Sigmoid colon (tissue), 6 donors: ENCODE measurements at regions not wholly inside any gene's neighbourhood (a gene's known extent, or its start where the extent isn't known, plus 50 kb on each side); places are given as distances from the start of the nearest gene placed in this dataset.
"Not testable (repeated sequence)": the region's sequence is repeated elsewhere in the genome, so short reads cannot be mapped to it uniquely, and the experiment has no call there.

Source experiments
- DNase-seq: peaks from one replicate; pipeline ENCODE4 v3.0.0-alpha.2; 2019
- H3K27ac ChIP-seq, 4 donors: fragments of 200-600 bp; sonication (generic); one replicate each; pipeline ENCODE4 v1.5.1; 2016 to 2019; ENCODE audit warnings: mild to moderate bottlenecking in 1 of 4
- H3K27me3 ChIP-seq, 3 donors: fragments of 200-600 bp; sonication (generic); one replicate each; pipeline ENCODE4 v1.5.1; 2019; ENCODE audit warnings: mild to moderate bottlenecking in 1 of 3
- H3K36me3 ChIP-seq, 4 donors: fragments of 200-600 bp; sonication (generic); one replicate each; pipeline ENCODE4 v1.5.1; 2016 to 2019
- H3K4me1 ChIP-seq, 4 donors: fragments of 200-600 bp; sonication (generic); one replicate each; pipeline ENCODE4 v1.5.1; 2017 to 2019
- H3K4me3 ChIP-seq, 4 donors: fragments of 200-600 bp; sonication (generic); one replicate each; pipeline ENCODE4 v1.5.1; 2017 to 2019; ENCODE audit warnings: mild to moderate bottlenecking in 2 of 4, moderate library complexity in 1 of 4
- H3K9me3 ChIP-seq, 4 donors: fragments of 200-600 bp in 3 of 4; sonication (generic) in 3 of 4; one replicate each; pipeline versions ENCODE4 v1.5.1 to v1.6.1; 2013 to 2019
- CTCF ChIP-seq, 4 experiments: fragments of 450-650 bp in 3 of 4; fragments of 200-600 bp in 1 of 4; IDR thresholded peaks; one replicate each; pipeline ENCODE4 v1.5.1; 2016 to 2019; ENCODE audit warnings: antibody characterized with exemption in 4 of 4, mild to moderate bottlenecking in 3 of 4, moderate library complexity in 2 of 4
- EP300 ChIP-seq, 4 donors: sonication (generic); formaldehyde crosslinking; IDR thresholded peaks; one replicate each; pipeline ENCODE4 v1.6.1; 2017; ENCODE audit warnings: antibody characterized with exemption in 4 of 4
- POLR2A ChIP-seq, 2 donors: fragments of 450-650 bp; IDR thresholded peaks; one replicate each; pipeline ENCODE4 v1.6.1; 2016; ENCODE audit warnings: antibody characterized with exemption in 2 of 2, mild to moderate bottlenecking in 2 of 2, moderate library complexity in 2 of 2
- POLR2AphosphoS5 ChIP-seq, 4 donors: sonication (generic); formaldehyde crosslinking; IDR thresholded peaks; one replicate each; pipeline ENCODE4 v1.6.1; 2017; ENCODE audit warnings: antibody characterized with exemption in 4 of 4
- WGBS, 2 donors: extraction: QIAGEN DNeasy Blood & Tissue Kit; methylation state at CpG; one replicate each; pipeline ENCODE4 v1.1.7; 2013; 5-methylcytosine and 5-hydroxymethylcytosine counted together
- intact Hi-C: fragments of 100-400 bp; cut with DNase I; formaldehyde crosslinking; loops from one replicate; pipeline ENCODE4 v1.15.1; 2023
- donor health status: healthy with polysubstance abuse.
- donor health status: healthy.

GRCh38 chr12:82625523-82625922 is 61.2 kb upstream of the TMTC2 start:
- H3K36me3 ChIP-seq, result no peaks in the 10 kb centered on the region
- H3K27me3 ChIP-seq, result no peaks in the 10 kb centered on the region
- intact Hi-C loops, result no loop called here
- H3K9me3 ChIP-seq, result no peaks in the 10 kb centered on the region
- no peak overlapping the region for H3K4me3 ChIP-seq
- 26 to 54% methylated on average over 3 of the region's 3 CpGs for WGBS, 2 donors
- DNase-seq, result no peak
- H3K4me1 ChIP-seq, result no peaks in the 10 kb centered on the region
- H3K27ac ChIP-seq, result no peak overlapping the region
- TF ChIP-seq CTCF (IDR thresholded peaks at IDR 0.05) (no peak), EP300 (IDR thresholded peaks at IDR 0.05) (no peak), POLR2A (IDR thresholded peaks at IDR 0.05) (no peak), POLR2AphosphoS5 (IDR thresholded peaks at IDR 0.05) (no peak)

GRCh38 chr12:82627799-82628198 is 58.9 kb upstream of the TMTC2 start:
- Histone ChIP-seq H3K9me3 (no peaks in the 10 kb centered on the region), H3K27me3 (no peaks in the 10 kb centered on the region), H3K4me3 (no peak overlapping the region), H3K36me3 (no peaks in the 10 kb centered on the region), H3K27ac (no peak overlapping the region), H3K4me1 (no peaks in the 10 kb centered on the region)
- TF ChIP-seq POLR2A (IDR thresholded peaks at IDR 0.05) (no peak), EP300 (IDR thresholded peaks at IDR 0.05) (no peak), POLR2AphosphoS5 (IDR thresholded peaks at IDR 0.05) (no peak), CTCF (IDR thresholded peaks at IDR 0.05) (no peak)
- no peak for DNase-seq
- intact Hi-C loops, result no loop called here
- 51 to 65% methylated on average over 7 of the region's 7 CpGs for WGBS, 2 donors

- H3K27me3 ChIP-seq, H3K27ac ChIP-seq: not testable (repeated sequence)
- 37 to 79% methylated on average over 8 of the region's 8 CpGs for WGBS, 2 donors
These were observed 52.0 kb upstream of the TMTC2 start for GRCh38 chr12:82634495-82635258.

GRCh38 chr12:82635263-82635662 is 51.4 kb upstream of the TMTC2 start:
- intact Hi-C loops, result no loop called here
- Histone ChIP-seq H3K27me3 (no peaks in the 10 kb centered on the region), H3K4me3 (no peak overlapping the region), H3K36me3 (no peaks in the 10 kb centered on the region), H3K4me1 (no peaks in the 10 kb centered on the region), H3K9me3 (peaks cover 0 to 1% (median 0%) of the 10 kb centered on the region in 4 donors), H3K27ac (no peak overlapping the region)
- TF ChIP-seq EP300 (IDR thresholded peaks at IDR 0.05) (no peak), POLR2A (IDR thresholded peaks at IDR 0.05) (no peak), CTCF (IDR thresholded peaks at IDR 0.05) (no peak), POLR2AphosphoS5 (IDR thresholded peaks at IDR 0.05) (no peak)
- WGBS, 2 donors, result 69 to 87% methylated on average over 9 of the region's 9 CpGs
- no peak for DNase-seq

More at GRCh38 chr12:82634495-82635258, 52.0 kb upstream of the TMTC2 start:
- H3K9me3 ChIP-seq, DNase-seq, H3K4me1 ChIP-seq, intact Hi-C loops, H3K4me3 ChIP-seq, H3K36me3 ChIP-seq: not testable (repeated sequence)
